OCI-LY7 (cell line): ENCODE measurements at regions not wholly inside any gene's neighbourhood (a gene's known extent, or its start where the extent isn't known, plus 50 kb on each side); places are given as distances from the start of the nearest gene placed in this dataset.

Source experiments
- BruUV-seq: library from RNA; stranded (reverse); fragments of 400-500 nt; replicated peaks from 2 replicates; lab custom pipeline; 2021; lab: Mats Ljungman, UMichigan
- CTCF ChIA-PET: fragments of 300-600 bp; sonication (Branson Sonifier 250); formaldehyde crosslinking; loops from one replicate; lab custom pipeline; 2022; ENCODE audit warnings: antibody characterized with exemption; ENCODE audit not compliant: unreplicated experiment; lab: Charles Lee
- POLR2A ChIA-PET: fragments of 300-600 bp; sonication (Branson Sonifier 250); formaldehyde crosslinking; loops from one replicate; lab custom pipeline; 2022; ENCODE audit warnings: antibody characterized with exemption; lab: Charles Lee
- DNase-seq: peaks from one replicate; pipeline ENCODE4 v3.0.0-alpha.2; 2015; ENCODE audit warnings: low spot score
- H2AFZ ChIP-seq: fragments of 200-600 bp; sonication (generic), shearing (Covaris generic); 2 replicates; pipeline ENCODE4 v1.6.1; 2014; ENCODE audit warnings: mild to moderate bottlenecking, antibody characterized with exemption, low read length, moderate library complexity
- H3K27ac ChIP-seq: fragments of 200-600 bp; sonication (generic); 2 replicates; pipeline ENCODE4 v1.5.1; 2014; ENCODE audit warnings: mixed run types, low read depth, mild to moderate bottlenecking, moderate library complexity, low read length, inconsistent platforms; ENCODE audit not compliant: poor library complexity, severe bottlenecking
- H3K36me3 ChIP-seq: fragments of 200-600 bp; sonication (generic); 2 replicates; pipeline ENCODE4 v1.6.1; 2014; ENCODE audit warnings: mild to moderate bottlenecking, antibody characterized with exemption, low read length, moderate library complexity, mixed read lengths; ENCODE audit not compliant: insufficient read depth
- H3K4me1 ChIP-seq: fragments of 200-600 bp; sonication (generic); 2 replicates; pipeline ENCODE4 v1.5.1; 2014; ENCODE audit warnings: mild to moderate bottlenecking, low read length; ENCODE audit not compliant: insufficient read depth, poor library complexity, severe bottlenecking
- H3K4me2 ChIP-seq: fragments of 200-600 bp; sonication (generic); 2 replicates; pipeline ENCODE4 v1.6.1; 2014; ENCODE audit warnings: mild to moderate bottlenecking, low read length
- H3K4me3 ChIP-seq: fragments of 200-600 bp; sonication (generic); 2 replicates; pipeline ENCODE4 v1.5.1; 2014; ENCODE audit warnings: mild to moderate bottlenecking, low read depth, low read length; ENCODE audit not compliant: poor library complexity, severe bottlenecking
- H3K79me2 ChIP-seq: fragments of 200-600 bp; sonication (generic); 2 replicates; pipeline ENCODE4 v1.6.1; 2016; ENCODE audit warnings: low read depth, mild to moderate bottlenecking, low read length, moderate library complexity, mixed read lengths; ENCODE audit not compliant: insufficient read depth
- H3K9me2 ChIP-seq: fragments of 200-600 bp; sonication (generic); 2 replicates; pipeline ENCODE4 v1.6.1; 2016; ENCODE audit warnings: mild to moderate bottlenecking, low read length, mixed read lengths; ENCODE audit not compliant: insufficient read depth
- H3K9me3 ChIP-seq: fragments of 200-600 bp; sonication (generic); 2 replicates; pipeline ENCODE4 v1.6.1; 2014; ENCODE audit warnings: mild to moderate bottlenecking, mixed run types, low read length, mixed read lengths
- H4K20me1 ChIP-seq: fragments of 200-600 bp; sonication (generic); 2 replicates; pipeline ENCODE4 v1.6.1; 2014; ENCODE audit warnings: mild to moderate bottlenecking, antibody characterized with exemption, low read length, moderate library complexity, mixed read lengths; ENCODE audit not compliant: insufficient read depth
- EZH2phosphoT487 ChIP-seq: fragments of 200-600 bp; sonication (generic); IDR thresholded peaks from 2 replicates; pipeline ENCODE4 v1.6.1; 2018; ENCODE audit warnings: low read depth, borderline replicate concordance, mild to moderate bottlenecking, mixed run types, antibody characterized with exemption, low read length, moderate library complexity, mixed read lengths
- intact Hi-C: fragments of 100-400 bp; cut with micrococcal nuclease; formaldehyde crosslinking; loops from one replicate; pipeline ENCODE4 v1.10.0; 2022; ENCODE audit not compliant: unreplicated experiment
- TF ChIP-seq, protein P1 (sequence below): fragments of 200-600 bp; sonication (generic); conservative IDR thresholded peaks from 2 replicates; pipeline ENCODE4 v1.5.1; 2014; ENCODE audit warnings: mild to moderate bottlenecking, antibody characterized with exemption, low read length, moderate library complexity, mixed read lengths

DNA sequence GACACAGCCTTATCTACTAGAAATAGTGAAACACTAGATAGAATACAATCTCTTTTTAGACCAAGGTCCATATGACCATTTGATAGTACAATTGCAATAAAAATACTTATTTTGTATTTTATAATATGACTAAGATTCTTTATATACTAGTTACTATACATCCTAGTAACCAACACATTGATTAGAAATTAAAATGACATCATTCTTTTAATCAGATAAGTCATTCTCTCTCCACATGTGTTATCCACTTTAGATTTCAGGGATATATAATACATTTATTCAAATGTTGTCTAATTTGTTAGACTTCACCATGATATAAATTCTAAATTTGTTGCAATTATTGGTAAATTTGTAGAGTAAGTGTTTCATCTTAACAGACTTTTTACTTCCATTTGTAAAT, 276.2 kb upstream of the DPH6 start:
- Histone ChIP-seq H3K4me3 (no peak overlapping the region), H4K20me1 (no peaks in the 10 kb centered on the region), H3K27ac (no peak overlapping the region), H3K79me2 (no peaks in the 10 kb centered on the region), H3K4me1 (no peaks in the 10 kb centered on the region), H3K9me2 (no peaks in the 10 kb centered on the region), H3K4me2 (no peak overlapping the region), H3K36me3 (no peaks in the 10 kb centered on the region), H2AFZ (no peak overlapping the region), H3K9me3 (no peaks in the 10 kb centered on the region)
- no TSS peak for BruUV-seq
- no peak for TF ChIP-seq EZH2phosphoT487
- TF ChIP-seq, protein P1, sequence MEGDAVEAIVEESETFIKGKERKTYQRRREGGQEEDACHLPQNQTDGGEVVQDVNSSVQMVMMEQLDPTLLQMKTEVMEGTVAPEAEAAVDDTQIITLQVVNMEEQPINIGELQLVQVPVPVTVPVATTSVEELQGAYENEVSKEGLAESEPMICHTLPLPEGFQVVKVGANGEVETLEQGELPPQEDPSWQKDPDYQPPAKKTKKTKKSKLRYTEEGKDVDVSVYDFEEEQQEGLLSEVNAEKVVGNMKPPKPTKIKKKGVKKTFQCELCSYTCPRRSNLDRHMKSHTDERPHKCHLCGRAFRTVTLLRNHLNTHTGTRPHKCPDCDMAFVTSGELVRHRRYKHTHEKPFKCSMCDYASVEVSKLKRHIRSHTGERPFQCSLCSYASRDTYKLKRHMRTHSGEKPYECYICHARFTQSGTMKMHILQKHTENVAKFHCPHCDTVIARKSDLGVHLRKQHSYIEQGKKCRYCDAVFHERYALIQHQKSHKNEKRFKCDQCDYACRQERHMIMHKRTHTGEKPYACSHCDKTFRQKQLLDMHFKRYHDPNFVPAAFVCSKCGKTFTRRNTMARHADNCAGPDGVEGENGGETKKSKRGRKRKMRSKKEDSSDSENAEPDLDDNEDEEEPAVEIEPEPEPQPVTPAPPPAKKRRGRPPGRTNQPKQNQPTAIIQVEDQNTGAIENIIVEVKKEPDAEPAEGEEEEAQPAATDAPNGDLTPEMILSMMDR: no peak
- ChIA-PET CTCF (no interaction called here), POLR2A (no interaction called here)
- no peak for DNase-seq
- intact Hi-C loops: no loop called here

DNA sequence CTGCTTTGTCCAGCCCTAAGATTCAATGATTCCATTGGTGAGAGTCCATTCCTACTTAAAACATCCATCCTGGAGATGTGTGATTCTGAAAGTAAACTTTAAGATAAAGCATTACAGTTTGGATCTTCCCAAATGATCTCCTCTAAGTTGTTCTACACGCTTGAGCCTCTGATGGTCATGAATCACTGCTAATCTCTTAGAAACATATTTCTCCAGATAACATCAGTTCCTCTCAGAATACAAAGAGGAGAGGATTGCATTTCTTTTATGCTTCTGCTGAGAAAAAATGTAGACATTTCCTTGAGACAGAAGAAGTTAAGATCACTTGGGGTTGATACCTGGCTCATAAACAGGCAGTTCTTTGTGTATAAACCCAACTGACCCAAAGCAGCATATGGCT, 281.2 kb upstream of the DPH6 start:
- intact Hi-C loops: no loop called here
- POLR2A ChIA-PET: no interaction called here
- Histone ChIP-seq H3K4me3 (no peak overlapping the region), H3K36me3 (no peaks in the 10 kb centered on the region), H2AFZ (no peak overlapping the region), H3K9me2 (no peaks in the 10 kb centered on the region), H3K79me2 (no peaks in the 10 kb centered on the region), H4K20me1 (no peaks in the 10 kb centered on the region), H3K4me1 (no peaks in the 10 kb centered on the region), H3K4me2 (no peak overlapping the region), H3K9me3 (no peaks in the 10 kb centered on the region), H3K27ac (no peak overlapping the region)
- no peak for DNase-seq
- CTCF ChIA-PET: no interaction called here
- TF ChIP-seq, protein P1: no peak
- TF ChIP-seq EZH2phosphoT487: no peak
- BruUV-seq: no TSS peak

DNA sequence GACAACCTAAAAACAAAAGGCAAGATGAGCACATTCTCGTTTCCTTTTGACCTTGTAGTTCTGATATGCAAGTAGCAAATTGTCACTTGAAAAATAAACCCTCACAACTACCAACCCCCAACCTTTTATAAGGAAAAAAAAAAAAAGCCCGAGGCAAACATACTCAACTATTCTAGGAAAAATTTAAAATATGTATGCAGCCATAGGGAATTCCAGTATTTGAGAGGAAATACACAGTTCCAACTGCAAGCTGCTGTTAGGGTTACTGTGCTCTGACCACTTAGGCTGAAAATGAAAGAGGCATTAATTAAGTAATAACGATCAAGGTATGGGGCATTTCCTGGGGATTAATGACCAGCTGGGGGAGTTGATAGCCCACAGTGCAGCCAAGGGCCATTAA, 281.9 kb upstream of the DPH6 start:
- Histone ChIP-seq H4K20me1 (no peaks in the 10 kb centered on the region), H3K9me3 (no peaks in the 10 kb centered on the region), H2AFZ (no peak overlapping the region), H3K9me2 (no peaks in the 10 kb centered on the region), H3K4me1 (no peaks in the 10 kb centered on the region), H3K27ac (no peak overlapping the region), H3K36me3 (no peaks in the 10 kb centered on the region), H3K79me2 (no peaks in the 10 kb centered on the region), H3K4me2 (no peak overlapping the region), H3K4me3 (no peak overlapping the region)
- DNase-seq: no peak
- CTCF ChIA-PET: no interaction called here
- BruUV-seq: no TSS peak
- POLR2A ChIA-PET: no interaction called here
- intact Hi-C loops: no loop called here
- TF ChIP-seq EZH2phosphoT487: no peak
- TF ChIP-seq, protein P1: no peak
